GM18873 (cell line): ENCODE measurements at regions not wholly inside any gene's neighbourhood (a gene's known extent, or its start where the extent isn't known, plus 50 kb on each side); places are given as distances from the start of the nearest gene placed in this dataset.

Experiments
- ATAC-seq: cut with Tn5 transposase; IDR thresholded peaks from one replicate; pipeline ENCODE4 v1.9.1; 2021; ENCODE audit warnings: mild to moderate bottlenecking, moderate library complexity, moderate number of reproducible peaks; ENCODE audit not compliant: unreplicated experiment, low FRiP score

DNA sequence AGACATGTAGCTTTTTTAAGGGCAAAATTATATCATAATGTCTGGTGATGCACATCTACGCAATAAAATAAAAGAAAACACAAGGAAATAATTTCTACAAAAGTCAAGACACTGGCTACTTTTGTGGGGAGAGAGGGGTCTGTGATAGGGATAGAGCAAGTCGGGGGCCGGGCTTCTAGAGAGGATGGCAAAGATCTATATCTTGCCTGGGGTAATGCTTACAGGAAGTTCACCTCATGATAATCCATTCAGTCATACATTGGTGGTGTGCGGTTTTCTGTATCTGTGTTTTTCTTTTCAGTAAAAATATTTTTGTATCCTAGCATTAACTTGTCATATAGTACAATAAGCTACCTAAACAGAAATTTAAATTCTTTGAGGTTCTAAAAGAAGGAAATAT lies 178.8 kb downstream of the ARRDC4 start:
- ATAC-seq, result no peak

DNA sequence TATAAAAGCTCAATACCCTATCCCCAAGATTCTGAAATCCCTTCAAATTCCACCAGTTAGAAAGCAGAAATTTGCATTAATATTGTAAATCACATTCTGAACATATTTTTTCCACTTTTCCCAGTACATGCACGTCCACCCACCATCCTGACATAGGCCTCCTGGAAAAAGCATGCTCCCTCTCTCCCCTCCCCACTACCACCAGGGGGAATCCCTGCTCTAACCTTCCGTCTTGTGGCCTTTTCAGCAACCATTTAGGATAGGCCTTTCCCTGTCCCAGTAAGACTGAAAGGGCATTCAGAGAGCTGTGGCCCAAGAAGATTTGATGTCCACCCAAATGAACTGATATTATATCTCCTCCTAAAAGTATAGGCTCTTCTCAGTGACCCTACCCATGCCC lies 182.1 kb downstream of the ARRDC4 start:
- ATAC-seq, result no peak

DNA sequence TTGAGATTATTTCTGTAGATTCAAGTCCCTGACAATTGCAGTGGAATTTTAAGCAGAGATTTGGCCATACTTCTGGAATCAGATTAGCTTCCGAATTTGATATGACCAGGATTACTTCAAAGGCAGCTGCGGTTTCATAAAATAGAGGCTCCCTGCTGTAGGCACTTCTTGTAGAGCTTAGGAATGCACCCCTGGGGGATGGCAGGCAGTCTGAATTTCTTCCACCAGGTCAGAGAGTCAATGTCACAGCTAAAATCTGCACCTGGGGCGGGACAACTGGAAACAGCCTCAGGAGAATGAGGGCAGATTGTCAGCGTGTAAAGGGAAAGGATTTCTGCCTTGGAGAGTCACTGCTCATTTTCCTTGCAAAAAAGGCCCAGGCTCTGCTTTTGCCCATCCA lies 182.6 kb downstream of the ARRDC4 start:
- ATAC-seq, result no peak

- no peak for ATAC-seq
Observed at GRCh38 chr15:98144388-98144787, 183.9 kb downstream of the ARRDC4 start.

DNA sequence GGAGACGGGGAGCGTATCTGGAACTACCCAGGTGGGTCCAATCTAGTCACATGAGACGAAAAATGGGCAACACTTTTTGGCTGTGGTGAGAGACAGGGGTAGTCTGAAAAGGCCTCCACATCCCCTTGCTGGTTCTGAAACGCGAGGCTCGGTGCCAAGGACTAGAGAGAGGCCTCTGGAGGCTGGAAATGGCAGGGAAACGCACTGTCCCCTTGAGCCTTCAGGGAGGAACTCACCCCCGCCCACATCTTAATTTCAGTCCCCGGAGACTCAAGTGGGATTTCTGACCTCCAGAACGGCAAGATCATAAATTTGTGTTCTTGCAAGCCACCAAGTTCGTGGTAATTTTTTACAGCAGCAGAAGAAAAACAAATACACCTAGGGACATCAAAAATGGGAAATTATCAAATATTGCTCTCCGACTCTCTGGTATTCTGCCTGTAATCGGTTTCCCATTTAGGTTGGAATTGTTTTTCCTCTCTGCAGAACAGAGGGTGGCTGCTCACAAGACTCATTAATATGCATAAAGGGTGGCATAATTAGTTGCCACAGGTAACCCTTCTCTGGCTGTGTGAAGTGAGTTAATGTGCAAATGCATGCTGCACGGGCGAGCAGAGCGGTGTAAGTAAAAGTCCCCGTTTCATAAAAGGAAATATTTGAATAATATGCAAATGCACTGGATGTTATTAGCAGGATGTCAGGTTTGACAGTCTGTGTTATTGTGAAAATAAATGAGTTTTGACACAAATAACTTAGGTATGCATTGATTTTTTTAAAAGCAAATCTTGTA lies 185.7 kb downstream of the ARRDC4 start:
- ATAC-seq, result no peak

GRCh38 chr15:98147415-98147814 lies 186.9 kb downstream of the ARRDC4 start:
- ATAC-seq, result no peak

GRCh38 chr15:98150084-98150483 lies 189.6 kb downstream of the ARRDC4 start:
- no peak for ATAC-seq

DNA sequence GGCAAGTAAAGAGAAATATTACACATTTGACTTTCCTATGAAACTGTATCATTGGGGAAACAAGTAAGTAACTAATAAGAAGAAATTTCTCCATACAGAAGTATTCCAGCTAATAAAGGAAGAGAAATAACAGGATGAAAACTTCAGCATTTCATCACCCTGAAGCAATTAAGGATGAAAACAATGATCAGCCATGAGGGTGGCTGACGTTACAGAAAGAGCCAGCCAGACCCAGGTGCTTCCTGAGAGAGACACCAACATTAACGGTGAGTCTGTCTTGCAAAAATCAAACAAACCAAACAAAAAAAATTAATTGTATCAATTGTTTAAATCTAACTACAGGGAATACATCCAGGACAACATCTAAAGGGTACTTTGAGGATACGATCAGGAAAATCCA lies 190.0 kb downstream of the ARRDC4 start:
- ATAC-seq, result no peak

DNA sequence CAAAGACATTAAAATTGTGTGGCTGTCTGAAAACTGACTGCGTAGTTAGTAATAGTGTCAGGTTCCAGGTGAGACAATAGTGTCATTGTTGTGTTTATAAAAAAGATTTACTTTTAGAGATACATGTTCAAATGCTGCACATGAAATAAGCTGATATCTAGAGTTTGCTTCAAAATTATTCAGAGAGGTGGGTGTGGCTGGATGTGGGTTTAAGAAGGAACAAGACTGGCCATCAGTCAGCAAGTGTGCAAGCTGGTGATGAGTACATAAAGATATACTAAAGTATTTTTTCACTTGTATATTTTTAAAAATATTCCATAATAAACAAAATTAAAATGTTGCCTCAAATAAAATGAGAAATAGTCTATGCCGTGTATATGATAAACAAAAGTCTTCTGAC lies 190.6 kb downstream of the ARRDC4 start:
- no peak for ATAC-seq

- ATAC-seq, result no peak
Observed at GRCh38 chr15:98152156-98152555, 191.7 kb downstream of the ARRDC4 start.

DNA sequence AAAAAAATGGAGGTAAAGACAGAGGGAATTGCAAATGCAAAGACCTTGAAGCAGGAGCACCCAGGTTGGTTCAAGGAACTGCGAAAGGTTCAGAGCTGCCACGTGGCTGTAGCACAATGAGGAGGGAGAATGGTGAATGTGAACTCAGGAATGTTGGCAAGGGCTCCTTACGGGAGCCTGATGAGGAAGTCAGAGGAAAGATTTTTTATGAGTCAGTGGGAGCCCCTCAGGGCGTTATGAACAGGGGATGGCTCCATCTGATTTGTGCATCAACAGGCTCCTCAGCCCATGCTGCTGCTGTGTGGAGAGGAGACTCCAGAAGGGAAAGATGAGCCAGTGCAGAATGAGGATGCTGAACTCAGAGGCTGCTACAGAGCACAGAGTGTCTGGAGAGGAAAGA lies 194.4 kb downstream of the ARRDC4 start:
- ATAC-seq, result no peak

DNA sequence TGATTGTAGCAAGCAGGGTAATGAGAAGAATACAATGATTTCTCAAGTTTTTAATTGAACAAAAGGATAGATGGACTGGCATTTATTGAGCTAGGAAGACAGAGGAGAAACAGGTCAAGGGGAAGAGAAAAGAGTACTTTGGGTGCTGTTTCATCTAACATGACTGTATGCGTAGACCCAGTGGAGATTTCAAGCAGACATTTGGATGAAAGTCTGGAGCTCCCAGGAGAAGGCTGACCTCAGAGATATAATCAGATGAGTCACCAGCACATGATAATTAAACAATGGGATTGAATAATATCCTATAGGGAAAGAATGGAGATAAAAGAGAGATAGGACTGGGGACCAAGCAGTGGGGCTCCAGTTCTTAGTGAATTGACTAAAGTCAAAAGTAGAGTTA lies 194.9 kb downstream of the ARRDC4 start:
- no peak for ATAC-seq

DNA sequence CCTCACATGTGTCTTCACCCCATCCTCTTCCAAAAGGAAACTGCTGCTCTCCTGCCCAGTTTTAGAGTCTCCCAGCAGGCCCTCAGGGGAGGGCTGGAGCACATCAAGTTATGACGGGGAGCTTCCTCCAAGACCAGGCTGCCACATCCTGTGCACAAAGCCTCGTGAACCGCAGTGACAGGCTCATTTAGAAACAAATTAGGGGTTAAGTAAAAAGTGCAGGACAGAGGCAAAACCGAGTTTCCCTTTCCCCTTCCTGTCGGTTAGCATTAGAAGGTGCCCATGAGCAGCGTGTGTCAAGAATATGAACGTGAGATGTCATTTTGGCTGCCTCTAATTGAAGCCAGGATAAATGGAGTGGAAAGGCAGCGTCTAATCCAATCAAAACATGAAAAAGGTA lies 199.7 kb downstream of the ARRDC4 start:
- ATAC-seq, result no peak

DNA sequence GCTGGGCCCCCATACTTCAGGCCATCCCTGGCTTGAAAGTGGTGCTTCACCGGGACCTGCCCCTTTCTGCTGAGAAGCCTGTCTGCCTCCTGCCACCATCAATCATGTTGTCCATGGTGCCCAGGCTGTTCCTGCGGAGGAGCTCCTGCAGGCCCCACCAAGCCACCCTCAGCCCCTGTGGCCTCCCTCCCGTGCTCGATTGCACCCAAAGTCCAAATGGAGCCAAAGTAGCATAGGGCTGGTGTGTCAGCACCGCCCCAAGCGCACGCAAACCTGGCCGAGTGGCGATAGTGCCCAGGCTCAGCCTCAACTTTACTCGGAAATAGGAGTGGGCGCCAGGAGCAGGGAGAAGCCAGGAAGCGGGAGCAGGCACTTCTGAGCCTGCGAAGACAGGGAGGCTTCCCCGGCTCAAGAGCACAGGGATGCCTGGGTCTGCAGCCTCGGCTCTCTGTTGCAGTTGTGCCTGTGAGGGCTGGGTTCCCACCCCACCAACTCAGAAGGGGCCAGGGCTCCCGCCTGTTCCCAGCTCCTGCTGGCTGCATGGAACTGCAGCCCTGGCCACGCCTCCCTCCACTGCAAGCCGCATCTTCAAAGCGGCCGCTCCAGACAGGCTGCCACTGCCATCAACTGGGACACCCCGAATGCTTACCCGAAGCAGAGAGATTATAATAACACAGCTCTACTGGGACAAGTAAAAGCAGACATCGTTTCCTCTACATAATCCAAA lies 203.0 kb downstream of the ARRDC4 start:
- ATAC-seq, result no peak

DNA sequence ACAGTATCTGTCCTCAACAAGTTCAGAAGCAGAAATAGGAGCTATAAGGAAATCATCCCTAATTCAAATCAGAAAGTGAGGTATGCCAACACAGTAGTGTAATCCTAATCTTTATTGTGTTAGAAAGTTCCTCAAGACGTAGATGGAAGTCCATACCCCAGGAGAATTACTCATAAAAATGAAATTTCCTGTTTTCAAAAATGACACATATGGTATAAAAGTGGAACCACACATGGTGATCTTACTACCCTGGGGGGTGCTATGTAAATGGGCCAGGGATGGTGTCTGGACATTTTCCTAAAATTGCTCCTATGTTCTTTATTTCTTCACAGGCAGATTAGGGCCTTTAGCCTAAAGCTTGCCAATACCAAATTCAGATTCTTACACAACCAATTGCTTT lies 204.1 kb downstream of the ARRDC4 start:
- no peak for ATAC-seq

DNA sequence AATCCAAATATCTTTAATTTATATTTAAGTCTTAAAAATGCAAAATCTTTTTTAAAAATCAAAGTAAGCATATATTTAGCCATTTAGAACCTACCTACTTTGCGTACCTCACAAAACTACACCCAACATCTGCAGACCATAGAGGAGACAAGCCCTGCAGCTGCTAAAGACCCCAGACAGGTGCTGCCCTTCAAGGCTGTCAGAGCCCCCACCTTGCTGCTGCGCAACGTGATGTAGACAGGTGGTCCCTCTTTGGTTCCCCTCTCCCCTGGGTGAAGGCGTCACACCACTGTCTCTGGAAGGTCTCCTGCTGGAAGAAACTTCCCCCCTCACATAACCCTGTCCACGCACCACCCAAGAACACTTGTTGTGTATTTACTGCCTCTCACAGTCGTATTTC lies 204.5 kb downstream of the ARRDC4 start:
- no peak for ATAC-seq

GRCh38 chr15:98167722-98168268 lies 207.3 kb downstream of the ARRDC4 start:
- ATAC-seq, result no peak

DNA sequence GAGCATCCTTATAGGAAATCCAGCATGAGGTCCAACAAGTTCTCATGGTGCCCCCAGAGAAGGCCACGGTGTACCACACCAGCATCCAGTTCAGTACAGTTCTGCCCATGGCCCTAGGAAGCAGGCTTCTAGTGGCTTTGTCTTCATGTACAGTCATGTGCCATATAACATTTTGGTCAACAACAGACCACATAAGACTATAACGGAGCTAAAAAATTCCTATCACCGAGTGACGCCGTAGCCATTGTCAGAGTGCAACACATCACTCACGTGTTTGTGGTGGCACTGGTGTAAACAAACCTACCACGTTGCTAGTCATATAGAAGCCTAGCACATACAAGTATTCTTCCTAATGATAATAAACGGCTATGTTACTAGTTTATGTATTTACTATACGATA lies 209.0 kb downstream of the ARRDC4 start:
- no peak for ATAC-seq

DNA sequence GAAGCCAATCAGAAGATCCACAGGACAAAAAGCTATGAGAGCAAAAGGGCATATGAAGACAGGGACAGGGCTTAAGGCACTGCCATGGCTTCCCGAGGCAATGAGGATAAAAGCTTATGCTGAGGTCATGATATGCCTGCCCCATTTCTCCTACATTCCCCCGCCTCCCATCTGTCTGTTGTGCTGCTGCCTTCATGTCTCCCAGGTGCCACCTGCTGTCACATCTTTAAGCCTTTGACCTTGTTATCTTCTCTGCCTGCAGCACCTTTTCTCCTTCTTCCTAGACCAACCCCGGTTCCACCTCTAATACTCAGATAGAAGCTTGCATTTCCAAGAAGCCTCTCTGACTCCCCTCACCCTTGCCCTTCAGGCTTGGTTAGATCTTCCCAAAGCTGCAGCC lies 213.8 kb downstream of the ARRDC4 start:
- ATAC-seq, result no peak

GRCh38 chr15:98174841-98175240 lies 214.3 kb downstream of the ARRDC4 start:
- no peak for ATAC-seq

DNA sequence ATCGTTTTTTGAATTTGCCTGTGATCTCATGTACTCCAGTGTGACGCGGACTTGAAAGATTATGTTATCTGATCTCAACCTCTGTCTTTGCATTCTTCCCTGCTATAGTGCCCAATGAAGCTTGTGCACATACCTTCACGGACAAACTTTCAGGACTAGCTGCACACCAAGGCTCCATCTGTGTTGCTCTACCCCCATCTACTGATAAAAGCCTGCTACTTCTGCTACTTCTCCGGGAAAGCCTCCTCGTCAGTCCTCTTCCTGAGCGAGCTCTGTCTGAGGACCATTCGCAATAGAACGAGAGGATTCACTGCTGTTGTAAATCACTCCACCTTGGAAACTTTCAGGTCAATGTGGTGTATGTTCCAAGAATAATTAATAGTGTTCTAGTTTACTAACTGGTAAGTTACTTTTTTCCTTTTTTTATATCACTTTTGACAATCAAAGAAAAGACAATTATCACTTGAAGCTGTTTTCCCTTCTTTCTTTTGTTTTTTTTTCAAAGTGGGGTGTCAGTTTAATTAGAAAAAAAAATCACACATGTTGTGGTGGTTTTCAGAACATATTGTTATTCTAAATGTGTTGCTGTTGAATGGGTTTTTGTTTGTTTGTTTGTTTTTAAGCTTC lies 217.6 kb downstream of the ARRDC4 start:
- no peak for ATAC-seq
